ENCODE measurements at regions not wholly inside any gene's neighbourhood (a gene's known extent, or its start where the extent isn't known, plus 50 kb on each side); places are given as distances from the start of the nearest gene placed in this dataset.

GRCh38 chr3:117921411-117921810 is 1113.2 kb downstream of the IGSF11 start:
- TF ChIP-seq EZH2phosphoT487 (IDR thresholded peaks at IDR 0.05; ENCODE audit: low read depth) (no peak), CTCF (IDR thresholded peaks at IDR 0.05; ENCODE audit: low read depth, low read length) (no peak)

Measured in OCI-LY3 (cell line).